Keratinocyte (primary cell): ENCODE measurements at regions not wholly inside any gene's neighbourhood (a gene's known extent, or its start where the extent isn't known, plus 50 kb on each side); places are given as distances from the start of the nearest gene placed in this dataset.

Experiments used
- DNase-seq: peaks from one replicate; pipeline ENCODE4 v3.0.0-alpha.2; 2011; ENCODE audit warnings: low read depth, missing footprints, low spot score
- FAIRE-seq: peaks from 2 replicates; lab custom pipeline; 2011; peaks lifted over from hg19 to GRCh38; lab: Jason Lieb, UNC
- H2AFZ ChIP-seq: 2 replicates; pipeline ENCODE4 v1.6.0; 2012; ENCODE audit warnings: low read length, control low read depth, inconsistent platforms; ENCODE audit not compliant: control insufficient read depth
- H3K27ac ChIP-seq: 2 replicates; pipeline ENCODE4 v1.5.1; 2011; ENCODE audit warnings: low read length; ENCODE audit not compliant: control insufficient read depth, insufficient read depth
- H3K27me3 ChIP-seq: 3 replicates; pipeline ENCODE4 v1.6.0; 2011; ENCODE audit warnings: low read length; ENCODE audit not compliant: control insufficient read depth, insufficient read depth; ENCODE audit errors: extremely low read depth
- H3K36me3 ChIP-seq, 2 experiments: 2 replicates in 1 of 2; 3 replicates in 1 of 2; pipeline ENCODE4 v1.5.1; 2011; ENCODE audit warnings: low read length in 2 of 2, mild to moderate bottlenecking in 1 of 2; ENCODE audit not compliant: control insufficient read depth in 2 of 2, insufficient read depth in 2 of 2; ENCODE audit errors: extremely low read depth in 1 of 2
- H3K4me1 ChIP-seq: 3 replicates; pipeline ENCODE4 v1.5.1; 2011; ENCODE audit warnings: low read length; ENCODE audit not compliant: control insufficient read depth, insufficient read depth; ENCODE audit errors: extremely low read depth
- H3K4me2 ChIP-seq: 3 replicates; pipeline ENCODE4 v1.6.0; 2011; ENCODE audit warnings: low read depth, low read length; ENCODE audit not compliant: control insufficient read depth, insufficient read depth; ENCODE audit errors: extremely low read depth
- H3K4me3 ChIP-seq, 3 experiments: fragments of 200-600 bp in 1 of 3; sonication (generic) in 1 of 3; 2 replicates in 2 of 3; 3 replicates in 1 of 3; pipeline ENCODE4 v1.5.1; 2011 to 2016; ENCODE audit warnings: low read length in 3 of 3, mild to moderate bottlenecking in 3 of 3, control low read depth in 2 of 3, inconsistent platforms in 1 of 3, low read depth in 1 of 3, mixed read lengths in 1 of 3, mixed run types in 1 of 3, moderate library complexity in 1 of 3; ENCODE audit not compliant: control insufficient read depth in 2 of 3, insufficient read depth in 2 of 3; ENCODE audit errors: extremely low read depth in 1 of 3
- H3K79me2 ChIP-seq: 2 replicates; pipeline ENCODE4 v1.6.0; 2012; ENCODE audit warnings: low read length; ENCODE audit not compliant: control insufficient read depth, insufficient read depth
- H3K9ac ChIP-seq: 3 replicates; pipeline ENCODE4 v1.6.0; 2011; ENCODE audit warnings: low read length; ENCODE audit not compliant: control insufficient read depth, insufficient read depth; ENCODE audit errors: extremely low read depth
- H3K9me1 ChIP-seq: 3 replicates; pipeline ENCODE4 v1.6.0; 2011; ENCODE audit warnings: low read length; ENCODE audit not compliant: control insufficient read depth, insufficient read depth; ENCODE audit errors: extremely low read depth
- H3K9me3 ChIP-seq: 2 replicates; pipeline ENCODE4 v1.5.1; 2012; ENCODE audit warnings: low read depth, low read length; ENCODE audit not compliant: control insufficient read depth
- H4K20me1 ChIP-seq: 3 replicates; pipeline ENCODE4 v1.6.0; 2011; ENCODE audit warnings: low read length; ENCODE audit not compliant: control insufficient read depth, insufficient read depth; ENCODE audit errors: extremely low read depth
- EZH2 ChIP-seq: IDR thresholded peaks from one replicate; pipeline ENCODE4 v1.6.1; 2012; ENCODE audit warnings: inconsistent platforms, mild to moderate bottlenecking, low read length, moderate library complexity
- dilution Hi-C: fragments of 300-500 bp; cut with MboI; formaldehyde crosslinking; loops from one replicate; pipeline ENCODE4 v1.7.0; 2020; ENCODE audit warnings: low sequenced_read_pairs; ENCODE audit not compliant: extremely low pct_ligation_motif_present
- TF ChIP-seq, protein P1 (sequence below), 3 experiments: IDR thresholded peaks in 1 of 3; conservative IDR thresholded peaks in 1 of 3; optimal IDR thresholded peaks in 1 of 3; 2 replicates in 2 of 3; 3 replicates in 1 of 3; pipeline versions ENCODE3 to v1.5.1; 2011; ENCODE audit warnings: low read length in 3 of 3, mild to moderate bottlenecking in 3 of 3, moderate library complexity in 2 of 3, control low read depth in 1 of 3, inconsistent platforms in 1 of 3; ENCODE audit not compliant: insufficient read depth in 2 of 3; ENCODE audit errors: extremely low read depth in 1 of 3

DNA sequence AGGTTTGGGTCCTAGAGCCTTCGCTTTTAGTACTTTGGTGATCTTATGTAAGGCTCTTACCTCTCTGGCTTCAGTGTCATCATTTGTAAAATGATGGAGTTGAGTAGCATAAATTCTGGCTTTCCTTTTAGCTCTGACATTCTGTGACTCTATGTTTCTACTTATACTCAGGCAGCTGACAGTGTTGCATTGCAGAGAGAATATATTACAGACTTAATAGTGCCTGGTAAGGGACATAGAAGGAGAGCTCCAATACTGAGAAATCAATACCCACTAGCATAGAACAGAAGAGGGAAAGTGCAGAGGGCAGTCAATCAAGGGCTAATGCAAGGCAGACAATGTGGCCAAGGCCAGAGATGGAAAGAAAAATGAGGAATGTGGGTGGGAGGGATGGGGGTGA is 371.4 kb upstream of the TLE4 start:
- TF ChIP-seq, protein P1, sequence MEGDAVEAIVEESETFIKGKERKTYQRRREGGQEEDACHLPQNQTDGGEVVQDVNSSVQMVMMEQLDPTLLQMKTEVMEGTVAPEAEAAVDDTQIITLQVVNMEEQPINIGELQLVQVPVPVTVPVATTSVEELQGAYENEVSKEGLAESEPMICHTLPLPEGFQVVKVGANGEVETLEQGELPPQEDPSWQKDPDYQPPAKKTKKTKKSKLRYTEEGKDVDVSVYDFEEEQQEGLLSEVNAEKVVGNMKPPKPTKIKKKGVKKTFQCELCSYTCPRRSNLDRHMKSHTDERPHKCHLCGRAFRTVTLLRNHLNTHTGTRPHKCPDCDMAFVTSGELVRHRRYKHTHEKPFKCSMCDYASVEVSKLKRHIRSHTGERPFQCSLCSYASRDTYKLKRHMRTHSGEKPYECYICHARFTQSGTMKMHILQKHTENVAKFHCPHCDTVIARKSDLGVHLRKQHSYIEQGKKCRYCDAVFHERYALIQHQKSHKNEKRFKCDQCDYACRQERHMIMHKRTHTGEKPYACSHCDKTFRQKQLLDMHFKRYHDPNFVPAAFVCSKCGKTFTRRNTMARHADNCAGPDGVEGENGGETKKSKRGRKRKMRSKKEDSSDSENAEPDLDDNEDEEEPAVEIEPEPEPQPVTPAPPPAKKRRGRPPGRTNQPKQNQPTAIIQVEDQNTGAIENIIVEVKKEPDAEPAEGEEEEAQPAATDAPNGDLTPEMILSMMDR (optimal IDR thresholded peaks at IDR 0.05 in 1 of 3, IDR thresholded peaks at IDR 0.05 in 1 of 3, conservative IDR thresholded peaks at IDR 0.05 in 1 of 3; ENCODE audit: extremely low read depth in 1 of 3, insufficient read depth in 2 of 3, low read length in 3 of 3): no peak
- no peak for TF ChIP-seq EZH2
- no peaks in the 10 kb centered on the region for H3K4me1 ChIP-seq
- DNase-seq (no peak), FAIRE-seq (no peak)
- H2AFZ ChIP-seq: no peak overlapping the region
- H3K9me1 ChIP-seq: no peaks in the 10 kb centered on the region
- H3K4me2 ChIP-seq: no peak overlapping the region
- dilution Hi-C loops: no loop called here
- H3K36me3 ChIP-seq: no peaks in the 10 kb centered on the region
- no peaks in the 10 kb centered on the region for H3K9me3 ChIP-seq
- no peak overlapping the region for H3K9ac ChIP-seq
- no peaks in the 10 kb centered on the region for H4K20me1 ChIP-seq
- no peaks in the 10 kb centered on the region for H3K27me3 ChIP-seq
- no peak overlapping the region for H3K4me3 ChIP-seq
- H3K27ac ChIP-seq: no peak overlapping the region
- no peaks in the 10 kb centered on the region for H3K79me2 ChIP-seq

DNA sequence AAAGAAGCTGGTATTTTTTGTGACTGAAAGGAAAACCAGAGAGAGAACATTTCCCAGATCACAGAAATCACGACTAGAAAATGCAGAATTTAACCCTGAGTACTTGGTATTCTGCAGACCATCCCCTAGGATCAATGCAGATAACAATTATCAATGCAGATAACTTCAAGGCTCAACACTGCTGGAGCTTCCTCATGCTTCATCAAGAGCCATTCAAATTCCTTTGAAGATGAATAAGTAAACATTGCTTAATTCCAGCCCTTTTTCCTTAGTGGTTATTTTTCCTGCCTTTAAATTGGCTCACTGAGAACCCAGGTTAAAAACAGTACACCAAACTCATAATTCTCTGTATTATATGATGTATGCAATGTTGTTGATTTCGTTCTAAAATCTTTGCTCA is 370.1 kb upstream of the TLE4 start:
- Histone ChIP-seq H3K27me3 (no peaks in the 10 kb centered on the region), H3K9me3 (no peaks in the 10 kb centered on the region), H2AFZ (no peak overlapping the region), H4K20me1 (no peaks in the 10 kb centered on the region), H3K9ac (no peak overlapping the region), H3K36me3 (no peaks in the 10 kb centered on the region), H3K4me3 (no peak overlapping the region), H3K27ac (no peak overlapping the region), H3K4me1 (no peaks in the 10 kb centered on the region), H3K9me1 (no peaks in the 10 kb centered on the region), H3K4me2 (no peak overlapping the region), H3K79me2 (no peaks in the 10 kb centered on the region)
- no peak for DNase-seq
- no peak for FAIRE-seq
- dilution Hi-C loops: no loop called here
- no peak for TF ChIP-seq EZH2
- TF ChIP-seq, protein P1 (optimal IDR thresholded peaks at IDR 0.05 in 1 of 3, IDR thresholded peaks at IDR 0.05 in 1 of 3, conservative IDR thresholded peaks at IDR 0.05 in 1 of 3; ENCODE audit: extremely low read depth in 1 of 3, insufficient read depth in 2 of 3, low read length in 3 of 3): no peak
